ENCODE measurements at regions not wholly inside any gene's neighbourhood (a gene's known extent, or its start where the extent isn't known, plus 50 kb on each side); places are given as distances from the start of the nearest gene placed in this dataset.

DNA sequence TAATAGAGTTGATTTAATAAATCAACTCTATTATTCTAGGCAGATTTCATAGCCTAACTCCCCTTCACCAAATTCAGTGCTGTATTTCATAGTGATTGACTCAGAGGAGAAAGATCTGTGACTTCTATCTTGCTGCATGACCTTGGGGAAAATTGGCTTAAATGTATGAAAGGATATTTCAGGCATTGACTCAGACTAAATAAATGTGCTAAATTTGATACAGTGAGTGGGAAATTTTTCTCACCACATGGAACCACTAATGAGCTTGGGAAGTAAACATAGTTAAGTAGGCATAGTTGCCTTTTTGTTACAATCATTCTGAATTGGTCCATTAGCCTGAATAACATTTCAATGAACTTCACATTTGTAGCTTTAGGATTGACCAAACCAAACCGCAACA lies 89.0 kb upstream of the PRPS1L1 start:
- TF ChIP-seq, protein P1, sequence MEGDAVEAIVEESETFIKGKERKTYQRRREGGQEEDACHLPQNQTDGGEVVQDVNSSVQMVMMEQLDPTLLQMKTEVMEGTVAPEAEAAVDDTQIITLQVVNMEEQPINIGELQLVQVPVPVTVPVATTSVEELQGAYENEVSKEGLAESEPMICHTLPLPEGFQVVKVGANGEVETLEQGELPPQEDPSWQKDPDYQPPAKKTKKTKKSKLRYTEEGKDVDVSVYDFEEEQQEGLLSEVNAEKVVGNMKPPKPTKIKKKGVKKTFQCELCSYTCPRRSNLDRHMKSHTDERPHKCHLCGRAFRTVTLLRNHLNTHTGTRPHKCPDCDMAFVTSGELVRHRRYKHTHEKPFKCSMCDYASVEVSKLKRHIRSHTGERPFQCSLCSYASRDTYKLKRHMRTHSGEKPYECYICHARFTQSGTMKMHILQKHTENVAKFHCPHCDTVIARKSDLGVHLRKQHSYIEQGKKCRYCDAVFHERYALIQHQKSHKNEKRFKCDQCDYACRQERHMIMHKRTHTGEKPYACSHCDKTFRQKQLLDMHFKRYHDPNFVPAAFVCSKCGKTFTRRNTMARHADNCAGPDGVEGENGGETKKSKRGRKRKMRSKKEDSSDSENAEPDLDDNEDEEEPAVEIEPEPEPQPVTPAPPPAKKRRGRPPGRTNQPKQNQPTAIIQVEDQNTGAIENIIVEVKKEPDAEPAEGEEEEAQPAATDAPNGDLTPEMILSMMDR (IDR thresholded peaks at IDR 0.05; ENCODE audit: borderline replicate concordance, extremely low read depth, insufficient read depth): no peak
- Histone ChIP-seq H3K36me3 (ENCODE audit: control insufficient read depth in 2 of 3, insufficient read depth in 3 of 3, low read length in 3 of 3) (no peaks in the 10 kb centered on the region), H3K27ac (ENCODE audit: low read depth in 2 of 2, low read length in 2 of 2) (no peak overlapping the region), H3K4me1 (ENCODE audit: control insufficient read depth in 2 of 3, insufficient read depth in 2 of 3, low read depth in 1 of 3, low read length in 3 of 3) (no peaks in the 10 kb centered on the region), H3K27me3 (ENCODE audit: control insufficient read depth, insufficient read depth, low read length) (no peaks in the 10 kb centered on the region), H3K9ac (ENCODE audit: low read length in 3 of 3) (no peak overlapping the region), H3K4me3 (ENCODE audit: low read length in 3 of 3) (no peak overlapping the region), H3K9me3 (ENCODE audit: control insufficient read depth in 2 of 3, insufficient read depth in 1 of 3, low read length in 3 of 3) (no peaks in the 10 kb centered on the region)
- DNase-seq: no peak
- FAIRE-seq: no peak
- intact Hi-C loops (cut with DNase I): no loop called here

DNA sequence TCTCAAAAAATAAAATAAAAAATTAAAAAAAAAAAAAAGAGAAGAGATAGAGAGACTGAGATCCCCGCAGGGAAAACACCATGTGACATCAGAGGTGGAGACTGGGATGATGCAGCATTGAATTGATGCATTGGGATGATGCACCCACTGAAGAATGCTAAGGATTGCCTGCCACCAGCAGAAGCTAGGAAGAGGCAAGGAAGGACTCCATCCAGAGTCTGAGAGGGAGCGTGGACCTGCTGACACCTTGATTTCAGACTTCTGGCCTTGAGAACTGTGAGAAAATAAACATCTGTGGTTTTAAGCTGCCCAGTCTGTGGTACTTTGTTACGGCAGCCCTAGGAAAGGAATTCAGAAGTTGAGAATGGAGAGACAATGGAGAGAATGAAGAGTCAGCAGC lies 89.8 kb upstream of the PRPS1L1 start:
- no peak for FAIRE-seq
- H3K4me3 ChIP-seq (ENCODE audit: low read length in 3 of 3): no peak overlapping the region

DNA sequence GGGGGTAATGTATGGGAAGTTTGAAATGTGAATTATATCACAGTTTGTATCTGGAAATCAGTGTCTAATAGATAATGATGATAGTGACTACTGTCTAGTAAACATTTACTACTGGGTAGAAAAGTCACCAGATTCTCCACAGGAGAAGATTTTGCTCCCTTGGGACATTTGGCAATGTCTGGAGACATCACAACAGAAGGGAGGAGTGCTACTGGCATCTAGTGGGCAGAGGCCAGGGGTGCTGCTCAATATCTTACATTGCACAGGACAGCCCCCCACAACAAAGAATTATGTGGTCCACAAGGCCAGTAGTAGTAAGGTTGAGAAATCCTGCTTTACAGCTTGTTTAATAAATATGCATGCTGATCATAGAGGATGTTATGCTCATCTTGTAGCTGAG lies 92.3 kb upstream of the PRPS1L1 start:
- Histone ChIP-seq H3K9ac (ENCODE audit: low read length in 3 of 3) (no peak overlapping the region), H3K9me3 (ENCODE audit: control insufficient read depth in 2 of 3, insufficient read depth in 1 of 3, low read length in 3 of 3) (no peaks in the 10 kb centered on the region), H3K4me1 (ENCODE audit: control insufficient read depth in 2 of 3, insufficient read depth in 2 of 3, low read depth in 1 of 3, low read length in 3 of 3) (no peaks in the 10 kb centered on the region), H3K27me3 (ENCODE audit: control insufficient read depth, insufficient read depth, low read length) (no peaks in the 10 kb centered on the region), H3K36me3 (ENCODE audit: control insufficient read depth in 2 of 3, insufficient read depth in 3 of 3, low read length in 3 of 3) (no peaks in the 10 kb centered on the region), H3K4me3 (ENCODE audit: low read length in 3 of 3) (no peak overlapping the region), H3K27ac (ENCODE audit: low read depth in 2 of 2, low read length in 2 of 2) (no peak overlapping the region)
- intact Hi-C loops (cut with DNase I): no loop called here
- peak in 2 of 5 donors; percentile 12 to 50 for DNase-seq
- no peak for FAIRE-seq
- TF ChIP-seq, protein P1 (IDR thresholded peaks at IDR 0.05; ENCODE audit: borderline replicate concordance, extremely low read depth, insufficient read depth): no peak

More for the DNA sequence above, 89.8 kb upstream of the PRPS1L1 start:
- no peak overlapping the region for H3K9ac ChIP-seq (ENCODE audit: low read length in 3 of 3)
- TF ChIP-seq, protein P1 (IDR thresholded peaks at IDR 0.05; ENCODE audit: borderline replicate concordance, extremely low read depth, insufficient read depth): no peak
- H3K4me1 ChIP-seq (ENCODE audit: control insufficient read depth in 2 of 3, insufficient read depth in 2 of 3, low read depth in 1 of 3, low read length in 3 of 3): no peaks in the 10 kb centered on the region
- H3K9me3 ChIP-seq (ENCODE audit: control insufficient read depth in 2 of 3, insufficient read depth in 1 of 3, low read length in 3 of 3): no peaks in the 10 kb centered on the region
- DNase-seq: no peak
- no peak overlapping the region for H3K27ac ChIP-seq (ENCODE audit: low read depth in 2 of 2, low read length in 2 of 2)
- no peaks in the 10 kb centered on the region for H3K27me3 ChIP-seq (ENCODE audit: control insufficient read depth, insufficient read depth, low read length)
- no peaks in the 10 kb centered on the region for H3K36me3 ChIP-seq (ENCODE audit: control insufficient read depth in 2 of 3, insufficient read depth in 3 of 3, low read length in 3 of 3)
- intact Hi-C loops (cut with DNase I): no loop called here

Measured in kidney (tissue), 13 donors.